ENCODE measurements at regions not wholly inside any gene's neighbourhood (a gene's known extent, or its start where the extent isn't known, plus 50 kb on each side); places are given as distances from the start of the nearest gene placed in this dataset.

DNA sequence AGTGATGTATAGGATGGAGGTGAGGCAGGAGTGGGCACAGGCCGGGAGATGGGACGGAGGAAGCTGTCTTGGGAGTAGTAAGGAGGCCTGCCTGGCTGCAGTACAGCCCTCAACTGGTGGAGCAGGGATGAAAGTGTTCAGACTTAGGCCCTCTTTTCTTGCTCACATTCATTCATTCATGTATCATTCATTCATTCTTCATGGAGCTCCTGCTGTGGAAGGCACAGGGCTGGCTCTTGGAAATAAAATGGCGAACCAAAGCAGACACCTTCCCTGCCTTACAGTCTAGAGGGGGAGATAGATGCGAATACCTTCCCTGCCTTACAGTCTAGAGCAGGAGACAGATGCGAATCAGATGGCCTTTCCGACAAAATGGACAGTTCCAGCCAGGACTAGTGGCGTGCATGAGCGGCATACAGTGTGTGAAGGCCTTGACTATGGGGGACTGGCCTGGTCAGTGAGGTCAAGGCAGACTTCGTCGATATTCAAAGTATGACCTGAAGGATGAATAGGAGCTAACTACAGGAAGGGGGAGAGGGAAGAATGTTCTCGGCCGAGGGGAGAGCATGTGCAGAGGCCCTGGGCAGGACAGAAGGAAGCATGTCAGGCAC, 143.2 kb upstream of the TLE3 start:
- no peak for TF ChIP-seq TAF1 (IDR thresholded peaks at IDR 0.05; ENCODE audit: borderline replicate concordance, insufficient read depth, low read length)
- TF ChIP-seq, protein P1, sequence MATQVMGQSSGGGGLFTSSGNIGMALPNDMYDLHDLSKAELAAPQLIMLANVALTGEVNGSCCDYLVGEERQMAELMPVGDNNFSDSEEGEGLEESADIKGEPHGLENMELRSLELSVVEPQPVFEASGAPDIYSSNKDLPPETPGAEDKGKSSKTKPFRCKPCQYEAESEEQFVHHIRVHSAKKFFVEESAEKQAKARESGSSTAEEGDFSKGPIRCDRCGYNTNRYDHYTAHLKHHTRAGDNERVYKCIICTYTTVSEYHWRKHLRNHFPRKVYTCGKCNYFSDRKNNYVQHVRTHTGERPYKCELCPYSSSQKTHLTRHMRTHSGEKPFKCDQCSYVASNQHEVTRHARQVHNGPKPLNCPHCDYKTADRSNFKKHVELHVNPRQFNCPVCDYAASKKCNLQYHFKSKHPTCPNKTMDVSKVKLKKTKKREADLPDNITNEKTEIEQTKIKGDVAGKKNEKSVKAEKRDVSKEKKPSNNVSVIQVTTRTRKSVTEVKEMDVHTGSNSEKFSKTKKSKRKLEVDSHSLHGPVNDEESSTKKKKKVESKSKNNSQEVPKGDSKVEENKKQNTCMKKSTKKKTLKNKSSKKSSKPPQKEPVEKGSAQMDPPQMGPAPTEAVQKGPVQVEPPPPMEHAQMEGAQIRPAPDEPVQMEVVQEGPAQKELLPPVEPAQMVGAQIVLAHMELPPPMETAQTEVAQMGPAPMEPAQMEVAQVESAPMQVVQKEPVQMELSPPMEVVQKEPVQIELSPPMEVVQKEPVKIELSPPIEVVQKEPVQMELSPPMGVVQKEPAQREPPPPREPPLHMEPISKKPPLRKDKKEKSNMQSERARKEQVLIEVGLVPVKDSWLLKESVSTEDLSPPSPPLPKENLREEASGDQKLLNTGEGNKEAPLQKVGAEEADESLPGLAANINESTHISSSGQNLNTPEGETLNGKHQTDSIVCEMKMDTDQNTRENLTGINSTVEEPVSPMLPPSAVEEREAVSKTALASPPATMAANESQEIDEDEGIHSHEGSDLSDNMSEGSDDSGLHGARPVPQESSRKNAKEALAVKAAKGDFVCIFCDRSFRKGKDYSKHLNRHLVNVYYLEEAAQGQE (IDR thresholded peaks at IDR 0.05; ENCODE audit: insufficient read depth in 1 of 2, low read depth in 2 of 2, low read length in 2 of 2): no peak
- TF ChIP-seq POLR2AphosphoS5 (IDR thresholded peaks at IDR 0.05; ENCODE audit: low read depth, low read length): no peak
